A549 (cell line): ENCODE measurements at regions not wholly inside any gene's neighbourhood (a gene's known extent, or its start where the extent isn't known, plus 50 kb on each side); places are given as distances from the start of the nearest gene placed in this dataset.

Experiments
- ATAC-seq, 2 experiments: fragments of 200-7000 bp in 1 of 2; fragments of >200 bp in 1 of 2; cut with Nextera tagmentation in 1 of 2; cut with Tn5 transposase in 1 of 2; 3 replicates each; pipeline versions ENCODE4 v1.8.0 to v1.9.1; 2018 to 2020; ENCODE audit warnings: mild to moderate bottlenecking in 1 of 2, moderate library complexity in 1 of 2
- CTCF ChIA-PET: fragments of 300-600 bp; sonication (Branson Sonifier 250); formaldehyde crosslinking; extraction: SDS; loops from one replicate; lab custom pipeline; 2021; ENCODE audit warnings: antibody characterized with exemption, inconsistent platforms; lab: Yijun Ruan, JAX
- POLR2A ChIA-PET: fragments of 350-600 bp; formaldehyde crosslinking; extraction: SDS; loops from one replicate; lab custom pipeline; 2021; ENCODE audit warnings: antibody characterized with exemption, inconsistent platforms; lab: Yijun Ruan, JAX
- DNase-seq, 2 experiments: peaks; one replicate each; pipeline versions ENCODE4 v3.0.0 to v3.0.0-alpha.2; 2011 to 2016; ENCODE audit warnings: low read depth in 1 of 2, low spot score in 1 of 2
- FAIRE-seq: peaks from 2 replicates; lab custom pipeline; 2011; peaks lifted over from hg19 to GRCh38; lab: Jason Lieb, UNC
- H3K27ac ChIP-seq, 2 experiments: fragments of >200 bp; sonication (Bioruptor Twin); formaldehyde crosslinking; 3 replicates each; pipeline ENCODE4 v1.5.1; 2016 to 2017
- H3K4me1 ChIP-seq: fragments of >200 bp; sonication (Bioruptor Twin); formaldehyde crosslinking; 3 replicates; pipeline ENCODE4 v1.6.1; 2016
- H3K4me2 ChIP-seq: fragments of >200 bp; sonication (Bioruptor Twin); formaldehyde crosslinking; 3 replicates; pipeline ENCODE4 v1.6.1; 2016
- H3K4me3 ChIP-seq: fragments of >200 bp; sonication (Bioruptor Twin); formaldehyde crosslinking; 3 replicates; pipeline ENCODE4 v1.5.1; 2016
- H3K9me3 ChIP-seq: fragments of >200 bp; sonication (Bioruptor Twin); formaldehyde crosslinking; 3 replicates; pipeline ENCODE4 v1.6.1; 2016
- CTCF ChIP-seq: fragments of >200 bp; sonication (Bioruptor Twin); formaldehyde crosslinking; IDR thresholded peaks from 3 replicates; pipeline ENCODE4 v1.5.1; 2016
- HMGXB4 ChIP-seq: fragments of 250-450 bp; sonication (Bioruptor Pico); IDR thresholded peaks from 2 replicates; pipeline ENCODE4 v1.5.0; 2021; ENCODE audit warnings: mild to moderate bottlenecking, moderate library complexity, borderline replicate concordance
- HOXB13 ChIP-seq: fragments of 250-450 bp; sonication (Bioruptor Pico); IDR thresholded peaks from 2 replicates; pipeline ENCODE4 v1.5.0; 2020; ENCODE audit warnings: low read depth, mild to moderate bottlenecking, moderate library complexity
- HOXB5 ChIP-seq: fragments of 250-450 bp; sonication (Bioruptor Pico); IDR thresholded peaks from 2 replicates; pipeline ENCODE4 v1.5.0; 2020; ENCODE audit warnings: mild to moderate bottlenecking, moderate library complexity
- MAX ChIP-seq: IDR thresholded peaks from 2 replicates; pipeline ENCODE4 v1.6.1; 2012
- RAD21 ChIP-seq, 2 experiments: fragments of >200 bp in 1 of 2; sonication (Bioruptor Twin) in 1 of 2; formaldehyde crosslinking in 1 of 2; IDR thresholded peaks in 1 of 2; conservative IDR thresholded peaks in 1 of 2; 2 replicates in 1 of 2; 3 replicates in 1 of 2; pipeline ENCODE4 v1.6.1; 2012 to 2018; ENCODE audit warnings: inconsistent platforms in 1 of 2
- RCOR1 ChIP-seq: fragments of 150-350 bp; IDR thresholded peaks from 2 replicates; pipeline ENCODE4 v1.6.1; 2014; ENCODE audit warnings: antibody characterized with exemption, low read length, low read depth
- SMC3 ChIP-seq: fragments of >200 bp; sonication (Bioruptor Twin); formaldehyde crosslinking; IDR thresholded peaks from 3 replicates; pipeline ENCODE4 v1.6.1; 2018; ENCODE audit warnings: inconsistent platforms
- TFCP2L1 ChIP-seq: fragments of 250-450 bp; sonication (Bioruptor Pico); IDR thresholded peaks from 2 replicates; pipeline ENCODE4 v1.5.0; 2021; ENCODE audit warnings: mild to moderate bottlenecking
- ZNF302 ChIP-seq: fragments of 250-450 bp; sonication (Bioruptor Pico); IDR thresholded peaks from 2 replicates; pipeline ENCODE4 v1.9.0; 2021; ENCODE audit warnings: inconsistent platforms, mild to moderate bottlenecking, moderate library complexity
- WGBS: methylation state at CpG from one replicate; pipeline ENCODE4 v1.1.6; 2017; ENCODE audit errors: missing lambda C conversion rate; 5-methylcytosine and 5-hydroxymethylcytosine counted together

GRCh38 chr7:46133072-46133471 lies 212.0 kb upstream of the IGFBP3 start:
- FAIRE-seq = no peak
- Histone ChIP-seq H3K4me3 (no peak overlapping the region), H3K9me3 (no peaks in the 10 kb centered on the region), H3K4me2 (no peak overlapping the region)
- no peak for ATAC-seq
- TF ChIP-seq ZNF302 (CRISPR knock-in tag) (no peak), HOXB5 (CRISPR knock-in tag) (no peak), HMGXB4 (no peak), TFCP2L1 (no peak), CTCF (no peak), RCOR1 (no peak)
- TF ChIP-seq, all 56 proteins: peak for 0
- no peak for DNase-seq
- ChIA-PET POLR2A (no interaction called here), CTCF (interaction anchor here (0.6 to 4.3 kb wide), 5 partner anchors 113 to 219 kb away, joined by 3 to 30 read pairs (median 3); no protein-coding TSS in a partner anchor)
- WGBS = 77% methylated on average over 6 of the region's 6 CpGs
- H3K4me1 ChIP-seq = no peaks in the 10 kb centered on the region
- peak overlapping the region in 1 of 2 experiments; percentile 59; a peak in 2 of 6 replicates for H3K27ac ChIP-seq

- 62% methylated on average over 8 of the region's 8 CpGs for WGBS
- CTCF ChIA-PET = interaction anchor here (0.6 to 4.3 kb wide), 5 partner anchors 114 to 220 kb away, joined by 3 to 30 read pairs (median 3); no protein-coding TSS in a partner anchor
- peak; percentile 41 for TF ChIP-seq MAX
- 0 out of 3 replicates have a peak, but pooled peaks have one; percentile 11 for TF ChIP-seq SMC3
- TF ChIP-seq CTCF = 0 out of 3 replicates have a peak, but pooled peaks have one; percentile 21
- TF ChIP-seq TFCP2L1 = no peak
- TF ChIP-seq RAD21 (conservative IDR thresholded peaks at IDR 0.05 in 1 of 2, IDR thresholded peaks at IDR 0.05 in 1 of 2) = peak in 1 of 2 experiments; percentile 42; a peak in 2 of 5 replicates
- TF ChIP-seq, all 56 proteins: peak for 4
- peak overlapping the region in 1 of 2 experiments; percentile 59; a peak in 3 of 6 replicates for H3K27ac ChIP-seq
- H3K4me2 ChIP-seq = no peak overlapping the region
- DNase-seq = peak in 1 of 2 experiments; percentile 40
- no peaks in the 10 kb centered on the region for H3K9me3 ChIP-seq
- H3K4me1 ChIP-seq = no peaks in the 10 kb centered on the region
- H3K4me3 ChIP-seq = no peak overlapping the region
- POLR2A ChIA-PET = no interaction called here
- FAIRE-seq = no peak
- peak; percentile 87 to 93 for ATAC-seq
These were observed 211.1 kb upstream of the IGFBP3 start for GRCh38 chr7:46131916-46132795.

- H3K4me2 ChIP-seq = no peak overlapping the region
These were observed 208.8 kb upstream of the IGFBP3 start for GRCh38 chr7:46129831-46130230.

More at GRCh38 chr7:46129831-46130230, 208.8 kb upstream of the IGFBP3 start:
- ATAC-seq = peak in 1 of 2 experiments; percentile 71; a peak in 2 of 6 replicates
- ChIA-PET POLR2A (no interaction called here), CTCF (interaction anchor here (0.9 to 1.0 kb wide), 2 partner anchors 9 to 207 kb away, joined by 3 to 5 read pairs; no protein-coding TSS in a partner anchor)
- TF ChIP-seq RAD21 (conservative IDR thresholded peaks at IDR 0.05 in 1 of 2, IDR thresholded peaks at IDR 0.05 in 1 of 2) (peak in 1 of 2 experiments; percentile 43; a peak in 2 of 5 replicates), HOXB13 (CRISPR knock-in tag) (no peak), CTCF (peak; percentile 31; the same call in 1 of the 3 replicates)
- no peak for FAIRE-seq
- 68% methylated on average over 4 of the region's 4 CpGs for WGBS
- no peak overlapping the region for H3K4me3 ChIP-seq
- no peaks in the 10 kb centered on the region for H3K4me1 ChIP-seq
- no peaks in the 10 kb centered on the region for H3K9me3 ChIP-seq
- DNase-seq = no peak
- no peak overlapping the region for H3K27ac ChIP-seq
